Glomerular visceral epithelial cell (primary cell): ENCODE measurements at regions not wholly inside any gene's neighbourhood (a gene's known extent, or its start where the extent isn't known, plus 50 kb on each side); places are given as distances from the start of the nearest gene placed in this dataset.
"Not testable (repeated sequence)": the region's sequence is repeated elsewhere in the genome, so short reads cannot be mapped to it uniquely, and the experiment has no call there.

Source experiments
- DNase-seq: peaks from one replicate; pipeline ENCODE4 v3.0.0-alpha.2; 2016; ENCODE audit errors: extremely low spot score

DNA sequence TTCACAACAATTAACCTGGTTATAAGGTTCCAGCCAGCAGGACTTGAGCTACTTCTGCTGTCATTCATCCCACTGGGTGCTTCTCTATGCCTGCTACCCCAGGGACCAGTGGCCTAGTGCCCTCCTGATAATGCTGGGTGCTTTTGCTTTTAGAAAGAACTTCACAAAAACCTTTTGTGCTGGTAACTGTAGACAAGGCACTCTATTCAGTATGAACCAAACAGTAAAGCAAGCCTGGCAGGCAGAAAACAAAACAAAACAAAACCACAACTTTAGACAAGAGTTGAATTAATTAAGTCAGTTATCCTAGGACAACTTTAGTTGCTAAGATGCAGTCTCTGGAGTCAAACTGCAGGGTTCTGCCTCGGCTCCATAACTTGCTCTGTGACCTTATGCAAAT, 61.9 kb upstream of the ADGRL2 start:
- DNase-seq = no peak

DNA sequence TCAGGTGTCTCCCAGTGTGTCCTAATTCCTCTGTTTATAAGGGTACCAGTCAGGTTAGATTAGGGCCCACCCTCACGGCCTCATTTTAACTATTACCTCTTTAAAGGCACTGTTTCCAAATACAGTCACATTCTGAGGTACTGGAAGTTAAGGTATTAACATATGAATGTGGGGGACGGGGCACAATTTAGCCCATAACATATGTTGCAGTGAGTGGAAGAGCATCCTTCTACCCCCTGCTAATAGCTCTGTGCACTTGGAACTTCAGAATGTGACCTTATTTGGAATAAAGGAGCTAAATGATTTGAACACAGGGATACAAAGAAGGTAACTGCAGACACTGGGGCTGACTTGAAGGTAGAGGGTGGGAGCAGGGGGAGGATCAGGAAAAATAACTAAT, 67.3 kb upstream of the ADGRL2 start:
- DNase-seq = no peak

DNA sequence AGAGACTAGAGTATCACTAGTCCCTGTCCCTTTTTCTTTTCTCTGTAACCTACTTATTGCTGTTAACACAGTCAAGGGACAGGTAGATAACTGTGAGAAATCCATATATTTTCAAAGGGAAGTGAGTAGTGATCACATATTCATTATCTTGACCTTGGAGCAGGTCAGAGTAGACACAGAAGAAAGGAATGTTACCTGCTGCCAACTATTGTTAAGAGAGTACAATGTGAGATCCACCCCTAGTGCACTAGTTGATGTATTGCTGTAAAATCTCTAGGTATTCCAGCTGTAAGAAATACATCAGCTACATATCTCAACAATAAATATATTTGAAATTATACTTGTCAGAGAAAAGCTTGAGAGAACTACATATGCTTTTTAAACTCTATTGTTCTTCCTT, 68.7 kb upstream of the ADGRL2 start:
- DNase-seq = peak; percentile 17

DNA sequence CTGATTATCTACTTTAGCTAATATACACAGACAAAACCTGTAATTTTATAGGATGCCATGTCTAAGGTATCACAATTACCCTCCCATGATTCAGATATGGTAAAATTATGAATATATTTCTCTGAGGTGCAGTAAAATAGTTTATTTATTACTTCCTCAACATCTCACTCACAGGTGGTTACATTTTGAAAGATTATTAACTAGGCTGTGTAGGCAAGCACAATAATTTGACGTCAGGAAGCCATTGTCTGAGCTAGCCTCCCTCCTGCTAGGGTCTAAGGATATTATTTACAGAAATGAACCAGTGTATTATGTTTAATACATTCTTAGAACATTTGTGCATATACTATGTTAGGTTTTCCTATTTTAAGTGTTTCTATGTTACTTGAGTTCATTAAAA, 69.9 kb upstream of the ADGRL2 start:
- DNase-seq = peak; percentile 2

DNA sequence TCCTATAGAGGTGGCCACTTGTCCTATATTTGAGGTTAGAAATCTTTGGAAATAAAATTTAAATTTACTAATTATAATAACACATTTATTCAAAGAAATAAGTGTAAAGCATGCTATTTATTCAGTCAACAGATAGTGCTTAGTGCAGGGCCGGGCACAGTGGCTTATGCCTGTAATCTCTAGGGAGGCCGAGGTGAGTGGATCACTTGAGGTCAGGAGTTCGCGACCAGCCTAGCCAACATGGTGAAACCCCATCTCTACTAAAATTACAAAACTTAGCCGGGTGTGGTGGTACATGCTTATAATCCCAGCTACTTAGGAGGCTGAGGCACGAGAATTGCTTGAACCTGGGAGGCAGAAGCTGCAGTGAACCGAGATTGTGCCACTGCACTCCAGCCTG, 70.4 kb upstream of the ADGRL2 start:
- not testable (repeated sequence) for DNase-seq

DNA sequence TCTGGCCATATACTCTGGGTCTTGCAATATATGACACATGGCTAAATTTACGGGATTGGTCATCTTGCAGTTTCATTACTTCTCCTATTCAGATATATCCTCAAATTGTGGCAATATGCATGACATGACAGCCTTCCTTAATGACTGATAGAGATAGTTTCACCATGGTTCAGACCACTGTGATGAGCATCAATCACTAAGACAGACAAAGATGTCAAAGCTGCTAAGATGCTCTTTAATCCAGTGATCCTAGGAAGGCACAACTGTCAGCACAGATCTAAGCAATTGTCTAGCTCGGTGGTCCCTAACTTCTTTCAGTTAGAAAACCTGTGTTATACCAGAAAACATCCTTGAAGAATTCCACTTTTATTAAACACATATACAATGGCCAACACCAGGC, 70.9 kb upstream of the ADGRL2 start:
- DNase-seq = no peak

DNA sequence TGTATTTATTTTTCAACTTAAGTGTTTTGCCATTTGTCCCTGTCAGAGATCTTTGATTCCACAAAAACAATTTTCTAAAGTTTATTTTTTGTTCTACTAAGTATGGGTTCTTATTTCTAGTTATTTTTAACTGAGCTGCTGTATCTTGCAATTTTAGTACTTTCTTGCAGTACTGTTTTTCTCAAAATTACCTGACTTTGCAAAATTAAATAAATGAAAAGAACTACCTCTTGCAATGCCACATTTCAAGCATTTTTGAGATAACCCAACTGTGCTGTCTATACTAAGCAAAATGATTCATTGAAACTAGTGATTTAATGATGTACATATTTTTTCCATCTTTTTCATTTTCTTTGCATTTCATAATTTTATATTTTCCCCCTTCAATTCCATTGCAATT, 71.5 kb upstream of the ADGRL2 start:
- no peak for DNase-seq

DNA sequence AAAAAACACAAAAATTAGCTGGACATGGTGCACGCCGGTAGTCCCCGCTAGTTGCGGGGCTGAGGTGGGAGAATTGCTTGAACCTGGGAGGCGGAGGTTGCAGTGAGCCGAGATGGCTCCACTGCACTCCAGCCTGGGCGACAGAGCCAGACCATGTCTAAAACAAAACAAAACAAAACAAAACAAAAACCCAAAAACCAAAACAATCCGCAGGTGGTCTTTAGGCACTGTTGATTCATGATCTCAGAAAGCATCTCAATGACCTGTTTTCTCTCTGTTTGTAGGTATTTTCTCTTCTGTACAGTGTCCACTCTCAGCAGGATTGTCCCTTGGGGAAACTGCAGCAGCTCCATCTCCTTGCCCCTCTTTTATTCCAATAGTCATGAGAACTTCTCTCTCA, 74.9 kb upstream of the ADGRL2 start:
- no peak for DNase-seq

DNA sequence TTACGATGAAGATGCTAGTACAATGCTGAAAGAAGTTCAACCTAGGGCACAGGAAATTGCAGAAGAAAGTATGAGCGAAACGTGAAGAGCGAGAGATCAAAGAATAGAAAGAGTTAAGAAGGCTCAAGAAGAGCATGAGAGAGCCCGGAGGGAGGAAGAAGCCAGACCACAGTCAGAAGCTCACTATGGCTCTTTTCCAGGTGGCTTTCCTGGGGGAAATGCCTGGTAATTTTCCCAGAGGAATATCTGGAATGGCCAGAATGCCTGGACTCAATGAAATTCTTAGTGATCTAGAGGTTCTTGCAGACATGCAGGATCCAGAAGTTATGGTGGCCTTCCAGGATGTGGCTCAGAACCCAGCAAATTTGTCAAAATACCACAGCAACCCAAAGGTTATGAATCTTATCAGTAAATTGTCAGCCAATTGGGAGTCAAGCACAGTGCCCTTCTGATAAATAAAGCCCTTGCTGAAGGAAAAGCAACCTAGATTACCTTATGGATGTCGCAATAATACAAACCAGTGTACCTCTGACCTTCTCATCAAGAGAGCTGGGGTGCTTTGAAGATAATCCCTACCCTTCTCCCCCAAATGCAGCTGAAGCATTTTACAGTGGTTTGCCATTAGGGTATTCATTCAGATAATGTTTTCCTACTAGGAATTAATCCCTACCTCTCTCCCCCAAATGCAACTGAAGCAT, 78.0 kb upstream of the ADGRL2 start:
- not testable (repeated sequence) for DNase-seq

DNA sequence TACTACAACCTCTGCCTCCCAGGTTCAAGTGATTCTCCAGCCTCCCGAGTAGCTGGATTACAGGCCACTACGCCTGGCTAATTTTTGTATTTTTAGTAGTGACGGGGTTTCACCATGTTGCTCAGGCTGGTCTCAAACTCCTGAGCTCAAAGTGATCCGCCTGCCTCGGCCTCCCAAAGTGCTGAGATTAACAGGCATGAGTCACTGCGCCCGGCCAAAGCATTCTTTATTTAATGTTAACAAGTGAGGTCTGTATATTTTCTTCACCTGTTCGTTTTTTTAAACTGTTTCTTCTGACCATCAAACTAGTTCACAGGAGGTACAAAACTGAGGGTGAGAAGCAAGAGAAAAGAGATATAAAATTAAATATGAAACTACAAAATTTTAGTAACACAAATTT, 80.5 kb upstream of the ADGRL2 start:
- DNase-seq = not testable (repeated sequence)

DNA sequence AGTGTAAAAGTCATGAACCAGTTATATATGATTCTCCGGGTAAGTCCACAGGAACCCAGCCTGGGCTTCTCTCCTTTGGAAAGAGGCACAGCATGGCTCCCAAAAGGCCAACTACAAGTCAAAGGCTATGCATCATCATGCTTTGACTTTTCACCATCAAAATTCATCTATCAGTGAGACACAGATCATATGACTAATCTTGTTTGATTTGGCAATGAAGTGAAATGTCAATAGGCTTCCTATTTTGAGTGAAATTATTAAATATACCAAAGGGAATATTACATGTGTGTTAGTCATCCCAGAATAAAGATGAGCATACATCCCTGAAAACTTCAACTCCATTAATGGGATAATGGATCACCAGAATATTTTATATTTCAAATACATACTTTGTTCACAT, 83.5 kb upstream of the ADGRL2 start:
- DNase-seq = no peak

DNA sequence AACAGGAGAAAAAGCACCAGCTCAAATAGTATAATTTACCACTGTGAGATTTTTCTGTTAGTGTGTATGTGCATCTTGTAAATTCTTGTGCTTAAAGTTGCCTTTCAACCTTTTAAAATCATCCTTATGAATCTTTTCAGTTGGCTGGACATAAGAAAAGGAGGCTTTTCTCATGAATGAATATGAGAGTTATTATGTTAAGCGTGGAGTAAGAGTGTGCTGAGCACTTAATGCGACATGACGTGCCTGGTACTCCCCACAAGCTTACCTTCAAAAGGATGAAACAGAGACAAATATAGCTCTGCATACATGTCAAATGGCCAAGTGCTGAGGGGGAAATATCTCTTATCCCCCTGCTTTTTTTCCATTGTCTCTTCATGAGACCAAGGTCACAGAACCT, 85.3 kb upstream of the ADGRL2 start:
- no peak for DNase-seq

DNA sequence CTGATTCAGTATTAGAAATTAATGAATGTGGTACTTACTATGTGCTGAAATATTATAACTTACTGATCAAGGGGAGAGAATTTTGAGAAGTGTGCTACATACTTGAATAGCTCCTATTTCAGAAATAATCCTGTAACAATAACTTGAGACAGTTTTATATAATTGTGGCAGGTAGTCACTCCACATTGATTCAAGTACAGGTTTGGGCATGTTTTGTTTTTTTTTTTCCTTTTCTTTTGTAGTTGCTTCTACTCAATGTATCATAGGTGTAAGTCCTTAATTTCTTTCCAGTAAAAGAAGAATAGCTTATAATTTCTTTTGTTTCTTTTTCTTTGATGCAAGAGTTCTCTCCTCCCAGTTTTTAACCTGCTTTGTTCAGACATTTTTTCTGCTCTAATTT, 86.1 kb upstream of the ADGRL2 start:
- DNase-seq = no peak

DNA sequence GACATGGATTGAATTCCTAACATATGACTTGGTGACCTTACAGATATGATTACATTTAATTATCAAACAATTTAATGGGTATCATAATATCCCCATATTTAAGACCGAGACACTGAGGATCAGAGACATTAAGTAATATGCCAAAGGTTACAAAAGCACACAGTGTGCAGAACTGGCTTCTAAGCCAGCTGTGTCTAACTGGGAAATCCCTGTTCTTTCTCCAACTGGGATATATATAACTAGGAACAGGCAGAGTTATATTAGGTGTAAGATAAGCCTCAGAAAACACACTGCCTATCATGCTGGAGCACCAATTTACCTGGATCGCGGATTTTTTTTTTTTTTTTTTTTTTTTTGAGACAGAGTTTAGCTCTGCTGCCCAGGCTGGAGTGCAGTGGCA, 88.3 kb upstream of the ADGRL2 start:
- no peak for DNase-seq

DNA sequence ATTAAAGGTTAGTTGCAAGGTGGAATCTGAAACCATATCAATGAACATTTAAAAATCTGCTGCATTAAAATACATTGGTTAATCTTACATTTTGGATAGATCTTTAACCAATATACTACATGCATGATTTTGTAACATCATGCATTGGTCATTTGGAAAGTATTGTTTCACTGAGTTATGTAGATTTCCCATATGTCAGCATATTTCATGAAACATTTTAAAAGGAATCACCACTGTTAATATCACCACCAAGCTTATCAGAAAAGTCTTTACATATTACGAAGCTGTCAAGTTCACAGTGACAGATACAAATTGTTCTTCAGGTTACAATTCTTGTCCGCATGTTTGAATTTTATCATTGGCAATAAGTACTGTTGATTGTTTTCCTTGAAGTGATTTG, 89.9 kb upstream of the ADGRL2 start:
- no peak for DNase-seq

DNA sequence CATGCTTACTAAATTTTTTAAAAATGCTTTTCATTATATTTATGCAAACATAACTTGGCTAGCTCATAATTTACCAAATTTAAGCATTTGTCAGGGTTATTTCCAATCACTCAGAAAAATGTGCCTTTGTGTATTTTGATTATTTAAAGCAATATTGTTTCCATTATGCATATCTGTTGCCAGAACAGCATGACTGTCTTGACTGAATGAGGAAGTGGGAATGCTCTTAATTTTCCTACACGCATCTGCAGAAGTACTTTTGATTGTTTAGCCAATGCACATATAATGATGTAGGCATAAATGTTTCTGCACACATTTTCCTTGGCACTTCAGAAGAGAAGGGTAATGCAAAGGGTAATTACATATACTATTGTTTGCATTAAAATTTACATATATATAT, 92.5 kb upstream of the ADGRL2 start:
- DNase-seq = no peak

DNA sequence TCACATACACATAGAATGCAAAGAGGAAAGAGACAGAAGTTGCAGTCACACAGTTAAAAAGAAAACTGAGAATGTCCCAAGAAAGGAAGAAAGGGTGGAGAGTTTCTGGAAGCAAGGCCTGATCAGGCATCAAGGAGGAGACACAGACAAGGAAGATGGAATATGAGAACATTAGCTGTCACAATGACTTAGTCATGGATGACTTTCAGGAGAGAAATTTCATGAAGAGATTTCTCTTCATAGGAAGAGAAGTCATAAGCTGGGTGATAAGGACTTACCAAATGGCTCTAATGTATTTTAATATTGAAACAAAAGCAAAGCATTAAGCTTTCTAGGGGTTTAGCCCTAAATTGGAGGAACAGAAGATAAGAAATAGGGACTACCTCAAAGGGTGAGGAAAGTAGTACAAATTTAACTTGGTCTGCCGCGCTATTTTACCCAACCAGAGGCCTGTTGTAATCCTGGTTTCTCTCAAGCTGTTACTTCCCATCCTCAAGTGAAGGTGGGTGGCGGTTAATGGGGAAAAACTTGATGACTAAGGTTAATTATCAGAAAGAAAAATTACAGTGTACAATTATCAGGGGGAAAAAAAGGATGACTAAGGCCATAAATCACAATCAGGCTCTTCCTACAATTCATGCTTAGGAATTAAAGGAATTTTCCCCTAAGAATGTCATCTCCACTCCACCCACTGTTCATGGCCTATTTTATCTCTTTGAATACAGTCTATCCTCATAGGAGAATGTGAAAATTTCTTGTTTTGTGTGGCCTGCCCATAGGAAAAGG, 93.9 kb upstream of the ADGRL2 start:
- DNase-seq = no peak

DNA sequence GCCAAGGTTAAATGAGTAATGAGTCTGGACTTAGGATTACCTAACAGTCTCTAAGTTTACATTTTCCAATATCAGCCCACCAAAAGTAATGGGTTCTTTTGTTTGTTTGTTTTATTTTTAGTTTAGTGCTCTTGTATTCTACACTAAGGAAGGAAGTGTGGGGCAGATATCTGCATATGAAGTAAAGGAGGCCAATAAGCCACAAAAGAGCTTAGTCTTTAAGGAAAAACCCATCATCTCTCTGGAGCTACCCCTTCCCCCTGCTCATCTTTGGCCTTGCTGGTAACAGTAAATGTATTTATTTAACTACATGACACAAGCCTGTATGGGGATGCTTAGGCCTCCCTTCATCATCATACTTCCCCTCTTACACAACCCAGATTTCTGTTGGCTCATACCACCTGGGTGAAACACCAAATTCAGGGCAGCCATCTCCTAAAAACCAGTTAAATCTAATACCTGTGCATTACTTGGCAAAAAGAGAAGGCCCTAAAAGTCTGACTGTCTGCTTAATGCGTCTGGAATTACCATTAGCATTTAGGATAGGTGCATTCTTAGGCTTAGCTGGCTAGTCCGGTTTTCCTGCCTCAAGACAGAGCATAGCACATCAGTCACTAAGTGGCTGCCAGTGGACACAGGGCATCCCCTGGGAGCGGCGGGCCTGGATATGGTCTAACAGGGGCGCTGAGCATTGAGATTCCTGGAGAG, 96.8 kb upstream of the ADGRL2 start:
- no peak for DNase-seq

DNA sequence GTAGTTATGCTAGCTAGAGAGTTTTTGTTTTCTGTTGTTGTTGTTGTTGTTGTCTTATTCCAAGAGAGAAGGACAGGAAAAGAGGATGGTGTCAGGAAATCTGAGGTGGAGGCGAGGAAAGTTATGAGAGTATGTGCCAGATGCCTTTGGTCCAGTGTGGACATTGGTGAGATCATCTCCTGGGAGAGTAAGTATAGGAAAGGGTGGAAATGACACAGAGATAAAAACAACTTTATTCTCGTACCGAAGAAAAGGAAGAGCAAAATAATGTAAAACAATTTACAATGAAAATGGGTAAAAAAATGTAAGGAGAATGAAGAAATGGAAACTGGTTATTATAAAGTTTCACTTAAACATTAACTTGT, 97.4 kb upstream of the ADGRL2 start:
- DNase-seq = peak; percentile 27

DNA sequence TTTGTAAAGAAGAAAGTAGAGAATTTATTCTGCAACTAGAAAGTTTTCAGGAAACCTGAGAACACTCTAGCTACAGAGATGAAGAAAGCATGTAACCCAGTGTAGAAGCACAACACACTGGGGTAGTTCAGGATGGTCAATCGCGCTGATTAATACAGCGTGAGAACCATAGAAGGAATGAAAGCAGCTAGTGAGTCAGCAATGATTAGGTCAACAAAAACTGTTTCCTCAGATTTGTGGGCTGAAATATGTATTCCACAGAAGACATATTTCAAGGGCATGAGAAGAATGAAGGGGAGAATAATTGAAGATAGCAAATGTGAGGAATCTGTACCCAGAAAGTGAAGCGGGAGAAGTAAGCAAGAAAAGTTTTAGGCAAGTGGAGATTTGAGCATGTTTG, 97.8 kb upstream of the ADGRL2 start:
- DNase-seq = peak; percentile 67

DNA sequence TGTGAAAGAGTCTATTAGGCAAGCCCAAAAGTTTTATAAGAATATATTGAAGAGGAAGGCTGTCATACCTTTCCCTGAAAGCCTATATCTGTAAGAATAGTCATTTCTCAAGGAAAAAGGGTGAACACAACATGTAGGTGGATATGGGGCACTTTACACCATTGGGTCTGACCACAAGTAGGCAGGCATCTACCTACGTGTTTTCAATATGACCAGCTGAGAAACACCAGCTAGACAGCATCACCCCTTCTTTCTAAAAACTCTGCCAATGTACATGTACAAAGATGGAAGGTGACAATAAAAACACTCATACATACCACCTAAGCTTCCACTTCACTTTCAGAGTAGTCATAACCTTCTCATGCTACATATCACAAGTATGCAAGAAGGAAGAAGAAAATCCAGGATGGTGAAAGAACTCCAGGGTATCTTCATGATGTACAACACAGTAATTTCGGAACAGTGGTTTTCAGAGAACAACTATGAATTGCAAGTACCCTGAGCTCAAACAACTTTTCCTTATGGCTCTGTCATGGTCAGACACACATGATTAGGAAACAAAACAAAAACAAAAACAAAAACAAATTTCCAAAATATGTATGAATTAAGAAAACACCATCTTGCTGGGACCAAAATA, 98.5 kb upstream of the ADGRL2 start:
- no peak for DNase-seq

DNA sequence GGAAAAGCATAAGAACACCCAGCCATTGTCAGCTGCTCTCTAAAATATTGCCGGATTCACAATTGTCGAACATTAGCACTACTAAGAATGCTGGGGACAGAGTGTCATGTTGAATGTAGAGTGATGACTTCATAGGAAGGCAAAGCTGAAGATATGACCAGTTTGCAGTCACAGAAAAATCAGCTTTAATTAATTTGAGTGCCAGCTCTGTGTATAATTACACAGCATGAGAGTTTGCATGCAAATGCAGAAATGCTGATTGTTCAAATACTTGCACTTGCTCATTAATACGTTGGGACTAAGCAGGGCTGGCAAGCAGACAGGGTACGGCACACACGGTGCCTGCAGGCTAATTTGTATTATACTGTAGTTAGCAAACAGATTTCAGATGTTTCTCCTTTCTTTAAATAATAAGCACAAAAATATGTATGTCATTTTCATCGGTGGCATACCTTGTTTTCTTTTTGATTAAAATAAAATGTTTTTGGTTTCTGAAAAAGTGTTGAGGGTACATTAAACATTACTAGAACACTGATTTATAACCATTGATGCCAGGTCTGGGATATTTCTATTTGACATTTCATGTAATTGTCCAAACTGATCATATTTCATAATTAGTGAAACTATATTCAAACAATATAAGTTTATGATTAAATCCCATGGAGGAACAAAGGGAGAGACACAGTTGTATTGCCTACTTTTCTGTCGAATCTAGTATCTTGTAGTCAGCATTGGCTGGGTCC, 99.8 kb upstream of the ADGRL2 start:
- no peak for DNase-seq
